NCI-H526 (cell line): ENCODE measurements at regions not wholly inside any gene's neighbourhood (a gene's known extent, or its start where the extent isn't known, plus 50 kb on each side); places are given as distances from the start of the nearest gene placed in this dataset.
"Not testable (repeated sequence)": the region's sequence is repeated elsewhere in the genome, so short reads cannot be mapped to it uniquely, and the experiment has no call there.

Experiments used
- DNase-seq, 2 experiments: peaks; one replicate each; lab custom pipeline; 2025; lab: John Stamatoyannopoulos, UW

- DNase-seq = not testable (repeated sequence)
Measured at GRCh38 chr1:2851918-2852317, 50.4 kb upstream of the TTC34 start.

GRCh38 chr1:2853711-2854110, 52.2 kb upstream of the TTC34 start:
- no peak for DNase-seq

GRCh38 chr1:2854151-2854550, 52.7 kb upstream of the TTC34 start:
- no peak for DNase-seq

- no peak for DNase-seq
Measured at GRCh38 chr1:2854611-2855010, 53.1 kb upstream of the TTC34 start.

- DNase-seq = no peak
Measured at GRCh38 chr1:2855206-2856065, 53.9 kb upstream of the TTC34 start.

GRCh38 chr1:2856066-2856390, 54.5 kb upstream of the TTC34 start:
- no peak for DNase-seq

GRCh38 chr1:2856676-2857375, 55.3 kb upstream of the TTC34 start:
- no peak for DNase-seq

- DNase-seq = no peak
Measured at GRCh38 chr1:2857521-2857920, 56.0 kb upstream of the TTC34 start.

GRCh38 chr1:2858676-2859075, 57.2 kb upstream of the TTC34 start:
- DNase-seq = no peak

GRCh38 chr1:2859219-2859880, 57.9 kb upstream of the TTC34 start:
- DNase-seq = no peak

GRCh38 chr1:2859881-2860430, 58.5 kb upstream of the TTC34 start:
- no peak for DNase-seq

- no peak for DNase-seq
Measured at GRCh38 chr1:2860476-2861142, 59.1 kb upstream of the TTC34 start.

GRCh38 chr1:2861143-2861987, 59.9 kb upstream of the TTC34 start:
- no peak for DNase-seq

GRCh38 chr1:2861988-2862813, 60.7 kb upstream of the TTC34 start:
- DNase-seq = no peak

GRCh38 chr1:2862814-2863647, 61.5 kb upstream of the TTC34 start:
- no peak for DNase-seq

- DNase-seq = no peak
Measured at GRCh38 chr1:2863648-2863963, 62.1 kb upstream of the TTC34 start.

- DNase-seq = no peak
Measured at GRCh38 chr1:2864203-2864905, 62.9 kb upstream of the TTC34 start.

- DNase-seq = no peak
Measured at GRCh38 chr1:2865000-2865399, 63.5 kb upstream of the TTC34 start.
